Lower leg skin (tissue), 3 donors: ENCODE measurements at regions not wholly inside any gene's neighbourhood (a gene's known extent, or its start where the extent isn't known, plus 50 kb on each side); places are given as distances from the start of the nearest gene placed in this dataset.

Experiments
- POLR2A ChIP-seq, 2 donors: fragments of 450-650 bp; IDR thresholded peaks; one replicate each; pipeline ENCODE4 v1.6.1; 2016 to 2017; ENCODE audit warnings: antibody characterized with exemption in 2 of 2, mild to moderate bottlenecking in 1 of 2, moderate library complexity in 1 of 2
- TF ChIP-seq, protein P1 (sequence below), 3 donors: fragments of 450-650 bp; IDR thresholded peaks; one replicate each; pipeline ENCODE4 v1.5.1; 2016; ENCODE audit warnings: antibody characterized with exemption in 3 of 3, mild to moderate bottlenecking in 3 of 3, moderate library complexity in 2 of 3

DNA sequence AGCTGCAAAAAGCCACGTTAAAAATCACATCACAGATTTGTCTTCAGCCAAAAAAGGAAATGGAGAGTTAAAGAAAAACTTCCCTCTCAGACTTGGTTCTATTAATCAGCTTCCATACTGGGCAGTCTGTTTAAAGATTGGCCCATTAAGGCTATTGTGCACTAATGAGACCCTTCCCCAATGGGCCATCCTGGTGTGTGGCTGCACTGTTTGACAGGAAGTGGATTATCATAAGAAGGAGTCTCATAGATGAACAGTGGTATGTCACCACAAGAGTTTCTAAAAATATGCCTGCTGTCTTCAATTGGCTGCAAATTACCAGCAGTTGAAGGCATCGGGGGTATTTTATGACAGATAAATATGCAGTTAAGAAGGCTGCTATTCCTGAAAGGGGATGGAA, 247.6 kb upstream of the THSD7B start:
- TF ChIP-seq, protein P1, sequence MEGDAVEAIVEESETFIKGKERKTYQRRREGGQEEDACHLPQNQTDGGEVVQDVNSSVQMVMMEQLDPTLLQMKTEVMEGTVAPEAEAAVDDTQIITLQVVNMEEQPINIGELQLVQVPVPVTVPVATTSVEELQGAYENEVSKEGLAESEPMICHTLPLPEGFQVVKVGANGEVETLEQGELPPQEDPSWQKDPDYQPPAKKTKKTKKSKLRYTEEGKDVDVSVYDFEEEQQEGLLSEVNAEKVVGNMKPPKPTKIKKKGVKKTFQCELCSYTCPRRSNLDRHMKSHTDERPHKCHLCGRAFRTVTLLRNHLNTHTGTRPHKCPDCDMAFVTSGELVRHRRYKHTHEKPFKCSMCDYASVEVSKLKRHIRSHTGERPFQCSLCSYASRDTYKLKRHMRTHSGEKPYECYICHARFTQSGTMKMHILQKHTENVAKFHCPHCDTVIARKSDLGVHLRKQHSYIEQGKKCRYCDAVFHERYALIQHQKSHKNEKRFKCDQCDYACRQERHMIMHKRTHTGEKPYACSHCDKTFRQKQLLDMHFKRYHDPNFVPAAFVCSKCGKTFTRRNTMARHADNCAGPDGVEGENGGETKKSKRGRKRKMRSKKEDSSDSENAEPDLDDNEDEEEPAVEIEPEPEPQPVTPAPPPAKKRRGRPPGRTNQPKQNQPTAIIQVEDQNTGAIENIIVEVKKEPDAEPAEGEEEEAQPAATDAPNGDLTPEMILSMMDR (IDR thresholded peaks at IDR 0.05), result no peak
- no peak for TF ChIP-seq POLR2A (IDR thresholded peaks at IDR 0.05)
